Keratinocyte (primary cell): ENCODE measurements at regions not wholly inside any gene's neighbourhood (a gene's known extent, or its start where the extent isn't known, plus 50 kb on each side); places are given as distances from the start of the nearest gene placed in this dataset.

Experiments used
- DNase-seq: peaks from one replicate; pipeline ENCODE4 v3.0.0-alpha.2; 2011; ENCODE audit warnings: low read depth, missing footprints, low spot score
- FAIRE-seq: peaks from 2 replicates; lab custom pipeline; 2011; peaks lifted over from hg19 to GRCh38; lab: Jason Lieb, UNC
- H2AFZ ChIP-seq: 2 replicates; pipeline ENCODE4 v1.6.0; 2012; ENCODE audit warnings: low read length, control low read depth, inconsistent platforms; ENCODE audit not compliant: control insufficient read depth
- H3K27ac ChIP-seq: 2 replicates; pipeline ENCODE4 v1.5.1; 2011; ENCODE audit warnings: low read length; ENCODE audit not compliant: control insufficient read depth, insufficient read depth
- H3K27me3 ChIP-seq: 3 replicates; pipeline ENCODE4 v1.6.0; 2011; ENCODE audit warnings: low read length; ENCODE audit not compliant: control insufficient read depth, insufficient read depth; ENCODE audit errors: extremely low read depth
- H3K36me3 ChIP-seq, 2 experiments: 2 replicates in 1 of 2; 3 replicates in 1 of 2; pipeline ENCODE4 v1.5.1; 2011; ENCODE audit warnings: low read length in 2 of 2, mild to moderate bottlenecking in 1 of 2; ENCODE audit not compliant: control insufficient read depth in 2 of 2, insufficient read depth in 2 of 2; ENCODE audit errors: extremely low read depth in 1 of 2
- H3K4me1 ChIP-seq: 3 replicates; pipeline ENCODE4 v1.5.1; 2011; ENCODE audit warnings: low read length; ENCODE audit not compliant: control insufficient read depth, insufficient read depth; ENCODE audit errors: extremely low read depth
- H3K4me2 ChIP-seq: 3 replicates; pipeline ENCODE4 v1.6.0; 2011; ENCODE audit warnings: low read depth, low read length; ENCODE audit not compliant: control insufficient read depth, insufficient read depth; ENCODE audit errors: extremely low read depth
- H3K4me3 ChIP-seq, 3 experiments: fragments of 200-600 bp in 1 of 3; sonication (generic) in 1 of 3; 2 replicates in 2 of 3; 3 replicates in 1 of 3; pipeline ENCODE4 v1.5.1; 2011 to 2016; ENCODE audit warnings: low read length in 3 of 3, mild to moderate bottlenecking in 3 of 3, control low read depth in 2 of 3, inconsistent platforms in 1 of 3, low read depth in 1 of 3, mixed read lengths in 1 of 3, mixed run types in 1 of 3, moderate library complexity in 1 of 3; ENCODE audit not compliant: control insufficient read depth in 2 of 3, insufficient read depth in 2 of 3; ENCODE audit errors: extremely low read depth in 1 of 3
- H3K79me2 ChIP-seq: 2 replicates; pipeline ENCODE4 v1.6.0; 2012; ENCODE audit warnings: low read length; ENCODE audit not compliant: control insufficient read depth, insufficient read depth
- H3K9ac ChIP-seq: 3 replicates; pipeline ENCODE4 v1.6.0; 2011; ENCODE audit warnings: low read length; ENCODE audit not compliant: control insufficient read depth, insufficient read depth; ENCODE audit errors: extremely low read depth
- H3K9me1 ChIP-seq: 3 replicates; pipeline ENCODE4 v1.6.0; 2011; ENCODE audit warnings: low read length; ENCODE audit not compliant: control insufficient read depth, insufficient read depth; ENCODE audit errors: extremely low read depth
- H3K9me3 ChIP-seq: 2 replicates; pipeline ENCODE4 v1.5.1; 2012; ENCODE audit warnings: low read depth, low read length; ENCODE audit not compliant: control insufficient read depth
- H4K20me1 ChIP-seq: 3 replicates; pipeline ENCODE4 v1.6.0; 2011; ENCODE audit warnings: low read length; ENCODE audit not compliant: control insufficient read depth, insufficient read depth; ENCODE audit errors: extremely low read depth
- EZH2 ChIP-seq: IDR thresholded peaks from one replicate; pipeline ENCODE4 v1.6.1; 2012; ENCODE audit warnings: inconsistent platforms, mild to moderate bottlenecking, low read length, moderate library complexity
- dilution Hi-C: fragments of 300-500 bp; cut with MboI; formaldehyde crosslinking; loops from one replicate; pipeline ENCODE4 v1.7.0; 2020; ENCODE audit warnings: low sequenced_read_pairs; ENCODE audit not compliant: extremely low pct_ligation_motif_present
- TF ChIP-seq, protein P1 (sequence below), 3 experiments: IDR thresholded peaks in 1 of 3; conservative IDR thresholded peaks in 1 of 3; optimal IDR thresholded peaks in 1 of 3; 2 replicates in 2 of 3; 3 replicates in 1 of 3; pipeline versions ENCODE3 to v1.5.1; 2011; ENCODE audit warnings: low read length in 3 of 3, mild to moderate bottlenecking in 3 of 3, moderate library complexity in 2 of 3, control low read depth in 1 of 3, inconsistent platforms in 1 of 3; ENCODE audit not compliant: insufficient read depth in 2 of 3; ENCODE audit errors: extremely low read depth in 1 of 3

- no peaks in the 10 kb centered on the region for H3K36me3 ChIP-seq
- FAIRE-seq = no peak
- H3K27me3 ChIP-seq = no peaks in the 10 kb centered on the region
- no peak overlapping the region for H2AFZ ChIP-seq
- H3K79me2 ChIP-seq = no peaks in the 10 kb centered on the region
- TF ChIP-seq EZH2 = no peak
- TF ChIP-seq, protein P1, sequence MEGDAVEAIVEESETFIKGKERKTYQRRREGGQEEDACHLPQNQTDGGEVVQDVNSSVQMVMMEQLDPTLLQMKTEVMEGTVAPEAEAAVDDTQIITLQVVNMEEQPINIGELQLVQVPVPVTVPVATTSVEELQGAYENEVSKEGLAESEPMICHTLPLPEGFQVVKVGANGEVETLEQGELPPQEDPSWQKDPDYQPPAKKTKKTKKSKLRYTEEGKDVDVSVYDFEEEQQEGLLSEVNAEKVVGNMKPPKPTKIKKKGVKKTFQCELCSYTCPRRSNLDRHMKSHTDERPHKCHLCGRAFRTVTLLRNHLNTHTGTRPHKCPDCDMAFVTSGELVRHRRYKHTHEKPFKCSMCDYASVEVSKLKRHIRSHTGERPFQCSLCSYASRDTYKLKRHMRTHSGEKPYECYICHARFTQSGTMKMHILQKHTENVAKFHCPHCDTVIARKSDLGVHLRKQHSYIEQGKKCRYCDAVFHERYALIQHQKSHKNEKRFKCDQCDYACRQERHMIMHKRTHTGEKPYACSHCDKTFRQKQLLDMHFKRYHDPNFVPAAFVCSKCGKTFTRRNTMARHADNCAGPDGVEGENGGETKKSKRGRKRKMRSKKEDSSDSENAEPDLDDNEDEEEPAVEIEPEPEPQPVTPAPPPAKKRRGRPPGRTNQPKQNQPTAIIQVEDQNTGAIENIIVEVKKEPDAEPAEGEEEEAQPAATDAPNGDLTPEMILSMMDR (optimal IDR thresholded peaks at IDR 0.05 in 1 of 3, IDR thresholded peaks at IDR 0.05 in 1 of 3, conservative IDR thresholded peaks at IDR 0.05 in 1 of 3; ENCODE audit: extremely low read depth in 1 of 3, insufficient read depth in 2 of 3, low read length in 3 of 3) = no peak
- no peak overlapping the region for H3K4me2 ChIP-seq
- no peaks in the 10 kb centered on the region for H3K9me1 ChIP-seq
- dilution Hi-C loops = no loop called here
- no peak overlapping the region for H3K27ac ChIP-seq
- no peak overlapping the region for H3K9ac ChIP-seq
- no peaks in the 10 kb centered on the region for H3K4me1 ChIP-seq
- no peaks in the 10 kb centered on the region for H3K9me3 ChIP-seq
- H3K4me3 ChIP-seq = no peak overlapping the region
- H4K20me1 ChIP-seq = no peaks in the 10 kb centered on the region
- no peak for DNase-seq
Measured at GRCh38 chr7:56188823-56189346, 72.7 kb upstream of the NUPR2 start.

DNA sequence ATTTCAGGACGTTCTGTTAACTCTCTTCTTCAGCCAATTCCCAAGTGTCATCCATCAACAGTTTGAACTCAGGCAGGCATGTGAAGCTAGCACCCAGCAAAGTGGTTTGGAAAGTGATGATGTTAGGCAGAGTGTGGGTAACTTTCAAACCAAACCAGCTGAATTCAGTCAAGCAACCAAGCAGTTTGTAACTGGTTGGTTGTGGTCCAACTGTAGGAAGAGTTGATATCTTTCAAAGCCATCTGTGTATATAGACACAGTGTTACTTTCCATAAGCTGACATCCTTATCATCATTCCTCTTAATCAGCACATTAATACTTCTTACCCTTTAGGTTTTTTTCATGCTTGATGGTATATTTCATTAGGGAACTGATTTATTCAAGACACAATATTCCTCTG, 72.2 kb upstream of the NUPR2 start:
- dilution Hi-C loops = no loop called here
- Histone ChIP-seq H3K36me3 (no peaks in the 10 kb centered on the region), H3K9me1 (no peaks in the 10 kb centered on the region), H2AFZ (no peak overlapping the region), H3K4me2 (no peak overlapping the region), H3K79me2 (no peaks in the 10 kb centered on the region), H3K27me3 (no peaks in the 10 kb centered on the region), H4K20me1 (no peaks in the 10 kb centered on the region), H3K4me3 (no peak overlapping the region), H3K9ac (no peak overlapping the region), H3K4me1 (no peaks in the 10 kb centered on the region), H3K27ac (no peak overlapping the region), H3K9me3 (no peaks in the 10 kb centered on the region)
- no peak for FAIRE-seq
- TF ChIP-seq EZH2 = no peak
- TF ChIP-seq, protein P1 (optimal IDR thresholded peaks at IDR 0.05 in 1 of 3, IDR thresholded peaks at IDR 0.05 in 1 of 3, conservative IDR thresholded peaks at IDR 0.05 in 1 of 3; ENCODE audit: extremely low read depth in 1 of 3, insufficient read depth in 2 of 3, low read length in 3 of 3) = no peak
- no peak for DNase-seq
